MM.1S (cell line): ENCODE measurements at regions not wholly inside any gene's neighbourhood (a gene's known extent, or its start where the extent isn't known, plus 50 kb on each side); places are given as distances from the start of the nearest gene placed in this dataset.

Source experiments
- DNase-seq: peaks from one replicate; pipeline ENCODE4 v3.0.0-alpha.2; 2015
- H2AFZ ChIP-seq: fragments of 300-600 bp; sonication (generic); 2 replicates; pipeline ENCODE4 v1.6.0; 2016; ENCODE audit warnings: antibody characterized with exemption, low read length
- H3F3A ChIP-seq: fragments of 300-600 bp; sonication (generic); 2 replicates; pipeline ENCODE4 v1.6.1; 2016; ENCODE audit warnings: mild to moderate bottlenecking, antibody characterized with exemption, low read length, moderate library complexity, mixed read lengths; ENCODE audit not compliant: insufficient read depth
- H3K27ac ChIP-seq: fragments of 300-600 bp; sonication (generic); 2 replicates; pipeline ENCODE4 v1.5.1; 2016; ENCODE audit warnings: mild to moderate bottlenecking, low read length
- H3K27me3 ChIP-seq: fragments of 300-600 bp; sonication (generic); replicated peaks from 2 replicates; pipeline ENCODE4 v1.6.0; 2016; ENCODE audit warnings: low read length; ENCODE audit not compliant: insufficient read depth
- H3K36me3 ChIP-seq: fragments of 300-600 bp; sonication (generic); replicated peaks from 2 replicates; pipeline ENCODE4 v1.6.1; 2016; ENCODE audit warnings: mild to moderate bottlenecking, low read length, mixed read lengths; ENCODE audit not compliant: insufficient read depth
- H3K4me1 ChIP-seq: fragments of 300-600 bp; sonication (generic); 2 replicates; pipeline ENCODE4 v1.6.1; 2016; ENCODE audit warnings: low read length, mixed read lengths
- H3K4me2 ChIP-seq: fragments of 300-600 bp; sonication (generic); 2 replicates; pipeline ENCODE4 v1.6.0; 2016; ENCODE audit warnings: low read depth, low read length
- H3K4me3 ChIP-seq: fragments of 300-600 bp; sonication (generic); 2 replicates; pipeline ENCODE4 v1.5.1; 2016; ENCODE audit warnings: low read length, mixed read lengths
- H3K79me2 ChIP-seq: fragments of 300-600 bp; sonication (generic); 2 replicates; pipeline ENCODE4 v1.6.1; 2016; ENCODE audit warnings: mixed run types, low read length, mixed read lengths
- H3K9ac ChIP-seq: fragments of 300-600 bp; sonication (generic); 2 replicates; pipeline ENCODE4 v1.6.1; 2016; ENCODE audit warnings: low read length, mixed read lengths
- H3K9me2 ChIP-seq: fragments of 300-600 bp; sonication (generic); replicated peaks from 2 replicates; pipeline ENCODE4 v1.6.1; 2016; ENCODE audit warnings: mild to moderate bottlenecking, low read length, mixed read lengths; ENCODE audit not compliant: insufficient read depth
- H3K9me3 ChIP-seq: fragments of 300-600 bp; sonication (generic); replicated peaks from 2 replicates; pipeline ENCODE4 v1.6.1; 2016; ENCODE audit warnings: mild to moderate bottlenecking, low read length, mixed read lengths; ENCODE audit not compliant: insufficient read depth
- H4K20me1 ChIP-seq: fragments of 300-600 bp; sonication (generic); 2 replicates; pipeline ENCODE4 v1.6.1; 2016; ENCODE audit warnings: mild to moderate bottlenecking, low read length, moderate library complexity, mixed read lengths; ENCODE audit not compliant: insufficient read depth
- CTCF ChIP-seq: fragments of 300-600 bp; sonication (generic); IDR thresholded peaks from 2 replicates; pipeline ENCODE4 v1.5.1; 2016; ENCODE audit warnings: antibody characterized with exemption, low read length, mixed read lengths
- EZH2 ChIP-seq: fragments of 300-600 bp; sonication (generic); optimal IDR thresholded peaks from 2 replicates; pipeline ENCODE3; 2017; ENCODE audit warnings: low read depth, mild to moderate bottlenecking, antibody characterized with exemption, low read length, mixed read lengths
- EZH2phosphoT487 ChIP-seq: fragments of 300-600 bp; sonication (generic); IDR thresholded peaks from 2 replicates; pipeline ENCODE4 v1.6.1; 2018; ENCODE audit warnings: antibody characterized with exemption, low read length

- H3K9me3 ChIP-seq: no peaks in the 10 kb centered on the region
- DNase-seq: no peak
- no peak overlapping the region for H3K9ac ChIP-seq
- no peaks in the 10 kb centered on the region for H3K9me2 ChIP-seq
- H4K20me1 ChIP-seq: no peaks in the 10 kb centered on the region
- no peaks in the 10 kb centered on the region for H3F3A ChIP-seq
- no peaks in the 10 kb centered on the region for H3K27me3 ChIP-seq
- no peak overlapping the region for H3K4me3 ChIP-seq
- TF ChIP-seq EZH2phosphoT487 (no peak), EZH2 (no peak), CTCF (no peak)
- H3K4me2 ChIP-seq: no peak overlapping the region
- H2AFZ ChIP-seq: no peak overlapping the region
- no peaks in the 10 kb centered on the region for H3K4me1 ChIP-seq
- H3K36me3 ChIP-seq: no peaks in the 10 kb centered on the region
- H3K27ac ChIP-seq: no peak overlapping the region
- no peaks in the 10 kb centered on the region for H3K79me2 ChIP-seq
Observed at GRCh38 chr11:134471087-134471715, 59.2 kb upstream of the B3GAT1 start.

GRCh38 chr11:134470238-134470637 is 58.2 kb upstream of the B3GAT1 start:
- TF ChIP-seq EZH2phosphoT487: no peak
- no peak for TF ChIP-seq EZH2
- TF ChIP-seq CTCF: no peak
- Histone ChIP-seq H3K9ac (no peak overlapping the region), H3K27ac (no peak overlapping the region), H3K36me3 (no peaks in the 10 kb centered on the region), H3K4me2 (no peak overlapping the region), H3F3A (no peaks in the 10 kb centered on the region), H2AFZ (no peak overlapping the region), H3K4me3 (no peak overlapping the region), H3K9me2 (no peaks in the 10 kb centered on the region), H3K79me2 (no peaks in the 10 kb centered on the region), H3K9me3 (no peaks in the 10 kb centered on the region), H3K27me3 (no peaks in the 10 kb centered on the region), H4K20me1 (no peaks in the 10 kb centered on the region), H3K4me1 (no peaks in the 10 kb centered on the region)
- no peak for DNase-seq

GRCh38 chr11:134469627-134470026 is 57.6 kb upstream of the B3GAT1 start:
- Histone ChIP-seq H3K4me2 (no peak overlapping the region), H3K4me1 (no peaks in the 10 kb centered on the region), H3K9me2 (no peaks in the 10 kb centered on the region)

More at GRCh38 chr11:134469627-134470026, 57.6 kb upstream of the B3GAT1 start:
- no peaks in the 10 kb centered on the region for H3F3A ChIP-seq
- H3K79me2 ChIP-seq: no peaks in the 10 kb centered on the region
- H3K9me3 ChIP-seq: no peaks in the 10 kb centered on the region
- DNase-seq: no peak
- no peak overlapping the region for H3K27ac ChIP-seq
- no peak overlapping the region for H2AFZ ChIP-seq
- no peaks in the 10 kb centered on the region for H4K20me1 ChIP-seq
- H3K27me3 ChIP-seq: no peaks in the 10 kb centered on the region
- H3K36me3 ChIP-seq: no peaks in the 10 kb centered on the region
- TF ChIP-seq EZH2 (no peak), EZH2phosphoT487 (no peak), CTCF (no peak)
- H3K9ac ChIP-seq: no peak overlapping the region
- H3K4me3 ChIP-seq: no peak overlapping the region
